HL-60/S4 treated with phorbol 12-myristate 13-acetate at 8.2 ng/mL for 4 days and 3 days (cell line): ENCODE measurements at regions not wholly inside any gene's neighbourhood (a gene's known extent, or its start where the extent isn't known, plus 50 kb on each side); places are given as distances from the start of the nearest gene placed in this dataset.

Source experiments
- in situ Hi-C: fragments of 300-500 bp; cut with MboI; formaldehyde crosslinking; loops from 2 replicates; pipeline ENCODE4 v1.15.0; 2022; ENCODE audit warnings: low sequenced_read_pairs

- in situ Hi-C loops: no loop called here
Measured at GRCh38 chr15:39132954-39133600, 447.8 kb upstream of the THBS1 start.

GRCh38 chr15:39134282-39134681 is 446.6 kb upstream of the THBS1 start:
- in situ Hi-C loops: no loop called here

GRCh38 chr15:39135989-39136388 is 444.9 kb upstream of the THBS1 start:
- in situ Hi-C loops: no loop called here

GRCh38 chr15:39139431-39140059 is 441.3 kb upstream of the THBS1 start:
- in situ Hi-C loops: no loop called here

- in situ Hi-C loops: no loop called here
Measured at GRCh38 chr15:39140060-39140604, 440.7 kb upstream of the THBS1 start.

- in situ Hi-C loops: no loop called here
Measured at GRCh38 chr15:39142500-39142899, 438.4 kb upstream of the THBS1 start.

- in situ Hi-C loops: no loop called here
Measured at GRCh38 chr15:39143479-39143878, 437.4 kb upstream of the THBS1 start.

- in situ Hi-C loops: no loop called here
Measured at GRCh38 chr15:39144051-39144450, 436.8 kb upstream of the THBS1 start.

- in situ Hi-C loops: no loop called here
Measured at GRCh38 chr15:39144613-39145499, 436.0 kb upstream of the THBS1 start.

GRCh38 chr15:39145854-39146625 is 434.8 kb upstream of the THBS1 start:
- in situ Hi-C loops: no loop called here

GRCh38 chr15:39149636-39150150 is 431.2 kb upstream of the THBS1 start:
- in situ Hi-C loops: no loop called here

- in situ Hi-C loops: no loop called here
Measured at GRCh38 chr15:39151545-39151944, 429.3 kb upstream of the THBS1 start.

GRCh38 chr15:39153058-39153714 is 427.7 kb upstream of the THBS1 start:
- in situ Hi-C loops: no loop called here

GRCh38 chr15:39153716-39154115 is 427.2 kb upstream of the THBS1 start:
- in situ Hi-C loops: no loop called here

GRCh38 chr15:39154227-39154638 is 426.6 kb upstream of the THBS1 start:
- in situ Hi-C loops: no loop called here

GRCh38 chr15:39154776-39155175 is 426.1 kb upstream of the THBS1 start:
- in situ Hi-C loops: no loop called here

- in situ Hi-C loops: no loop called here
Measured at GRCh38 chr15:39156166-39156565, 424.7 kb upstream of the THBS1 start.

- in situ Hi-C loops: no loop called here
Measured at GRCh38 chr15:39156646-39157250, 424.1 kb upstream of the THBS1 start.

- in situ Hi-C loops: no loop called here
Measured at GRCh38 chr15:39157882-39158281, 423.0 kb upstream of the THBS1 start.

- in situ Hi-C loops: no loop called here
Measured at GRCh38 chr15:39159833-39160232, 421.0 kb upstream of the THBS1 start.
